Umbilical cord (tissue), 1 donor: ENCODE measurements at regions not wholly inside any gene's neighbourhood (a gene's known extent, or its start where the extent isn't known, plus 50 kb on each side); places are given as distances from the start of the nearest gene placed in this dataset.

ENCODE experiments used
- DNase-seq: peaks from one replicate; pipeline ENCODE4 v3.0.0-alpha.2; 2015; ENCODE audit warnings: low spot score

- no peak for DNase-seq
Measured at GRCh38 chr20:60631585-60632287, 620.3 kb upstream of the CDH4 start.

- no peak for DNase-seq
Measured at GRCh38 chr20:60632391-60633262, 619.4 kb upstream of the CDH4 start.

GRCh38 chr20:60634491-60635172, 617.4 kb upstream of the CDH4 start:
- DNase-seq: no peak

- no peak for DNase-seq
Measured at GRCh38 chr20:60636417-60636816, 615.6 kb upstream of the CDH4 start.

GRCh38 chr20:60637801-60638200, 614.3 kb upstream of the CDH4 start:
- DNase-seq: no peak

- no peak for DNase-seq
Measured at GRCh38 chr20:60638430-60639098, 613.5 kb upstream of the CDH4 start.

GRCh38 chr20:60641879-60642447, 610.1 kb upstream of the CDH4 start:
- DNase-seq: no peak

GRCh38 chr20:60642541-60642940, 609.5 kb upstream of the CDH4 start:
- no peak for DNase-seq

GRCh38 chr20:60648556-60648955, 603.5 kb upstream of the CDH4 start:
- no peak for DNase-seq

- no peak for DNase-seq
Measured at GRCh38 chr20:60649541-60649940, 602.5 kb upstream of the CDH4 start.

GRCh38 chr20:60650087-60650486, 602.0 kb upstream of the CDH4 start:
- no peak for DNase-seq

- DNase-seq: no peak
Measured at GRCh38 chr20:60652046-60652445, 600.0 kb upstream of the CDH4 start.

- no peak for DNase-seq
Measured at GRCh38 chr20:60652615-60653014, 599.4 kb upstream of the CDH4 start.

GRCh38 chr20:60653111-60653845, 598.8 kb upstream of the CDH4 start:
- DNase-seq: peak; percentile 44

GRCh38 chr20:60658681-60659080, 593.4 kb upstream of the CDH4 start:
- no peak for DNase-seq

GRCh38 chr20:60659240-60659639, 592.8 kb upstream of the CDH4 start:
- DNase-seq: no peak

- no peak for DNase-seq
Measured at GRCh38 chr20:60662307-60662706, 589.8 kb upstream of the CDH4 start.

- DNase-seq: no peak
Measured at GRCh38 chr20:60664106-60664505, 588.0 kb upstream of the CDH4 start.

GRCh38 chr20:60667641-60668040, 584.4 kb upstream of the CDH4 start:
- DNase-seq: no peak

- no peak for DNase-seq
Measured at GRCh38 chr20:60669211-60669610, 582.9 kb upstream of the CDH4 start.

- DNase-seq: no peak
Measured at GRCh38 chr20:60676011-60676410, 576.0 kb upstream of the CDH4 start.
